Muscle of arm (tissue), 1 donor: ENCODE measurements at regions not wholly inside any gene's neighbourhood (a gene's known extent, or its start where the extent isn't known, plus 50 kb on each side); places are given as distances from the start of the nearest gene placed in this dataset.

Experiments used
- DNase-seq: peaks from one replicate; pipeline ENCODE4 v3.0.0-alpha.2; 2013

GRCh38 chr16:26889740-26890139 is 177.0 kb upstream of the C16orf82 start:
- no peak for DNase-seq

GRCh38 chr16:26898200-26898599 is 168.5 kb upstream of the C16orf82 start:
- no peak for DNase-seq

- DNase-seq: no peak
Measured at GRCh38 chr16:26901196-26901861, 165.4 kb upstream of the C16orf82 start.

GRCh38 chr16:26901983-26902382 is 164.7 kb upstream of the C16orf82 start:
- no peak for DNase-seq

GRCh38 chr16:26905336-26905735 is 161.4 kb upstream of the C16orf82 start:
- DNase-seq: no peak

- no peak for DNase-seq
Measured at GRCh38 chr16:26909623-26910022, 157.1 kb upstream of the C16orf82 start.

GRCh38 chr16:26911436-26911835 is 155.3 kb upstream of the C16orf82 start:
- no peak for DNase-seq

GRCh38 chr16:26913851-26914250 is 152.9 kb upstream of the C16orf82 start:
- DNase-seq: no peak

GRCh38 chr16:26930786-26931581 is 135.7 kb upstream of the C16orf82 start:
- no peak for DNase-seq

GRCh38 chr16:26950636-26951035 is 116.1 kb upstream of the C16orf82 start:
- DNase-seq: no peak

- DNase-seq: no peak
Measured at GRCh38 chr16:26951950-26952349, 114.8 kb upstream of the C16orf82 start.

- DNase-seq: no peak
Measured at GRCh38 chr16:26952411-26952810, 114.3 kb upstream of the C16orf82 start.

GRCh38 chr16:26957283-26957859 is 109.4 kb upstream of the C16orf82 start:
- DNase-seq: no peak

- DNase-seq: no peak
Measured at GRCh38 chr16:26959416-26960009, 107.2 kb upstream of the C16orf82 start.

GRCh38 chr16:26961459-26961858 is 105.3 kb upstream of the C16orf82 start:
- no peak for DNase-seq

- no peak for DNase-seq
Measured at GRCh38 chr16:26963109-26963508, 103.6 kb upstream of the C16orf82 start.

GRCh38 chr16:26969589-26970231 is 97.0 kb upstream of the C16orf82 start:
- no peak for DNase-seq

GRCh38 chr16:26970292-26970691 is 96.4 kb upstream of the C16orf82 start:
- DNase-seq: no peak

GRCh38 chr16:26976873-26977272 is 89.9 kb upstream of the C16orf82 start:
- DNase-seq: no peak

GRCh38 chr16:26981266-26981938 is 85.3 kb upstream of the C16orf82 start:
- no peak for DNase-seq

GRCh38 chr16:26982422-26982821 is 84.3 kb upstream of the C16orf82 start:
- DNase-seq: no peak

GRCh38 chr16:26983426-26983825 is 83.3 kb upstream of the C16orf82 start:
- no peak for DNase-seq
